NCI-H2081 treated with DMSO at 0.1 percent for 48 hours (cell line): ENCODE measurements at regions not wholly inside any gene's neighbourhood (a gene's known extent, or its start where the extent isn't known, plus 50 kb on each side); places are given as distances from the start of the nearest gene placed in this dataset.
"Not testable (repeated sequence)": the region's sequence is repeated elsewhere in the genome, so short reads cannot be mapped to it uniquely, and the experiment has no call there.

Experiments used
- DNase-seq: peaks from one replicate; lab custom pipeline; 2025; lab: John Stamatoyannopoulos, UW

GRCh38 chr4:134505511-134505910 is 303.9 kb upstream of the PABPC4L start:
- no peak for DNase-seq

DNA sequence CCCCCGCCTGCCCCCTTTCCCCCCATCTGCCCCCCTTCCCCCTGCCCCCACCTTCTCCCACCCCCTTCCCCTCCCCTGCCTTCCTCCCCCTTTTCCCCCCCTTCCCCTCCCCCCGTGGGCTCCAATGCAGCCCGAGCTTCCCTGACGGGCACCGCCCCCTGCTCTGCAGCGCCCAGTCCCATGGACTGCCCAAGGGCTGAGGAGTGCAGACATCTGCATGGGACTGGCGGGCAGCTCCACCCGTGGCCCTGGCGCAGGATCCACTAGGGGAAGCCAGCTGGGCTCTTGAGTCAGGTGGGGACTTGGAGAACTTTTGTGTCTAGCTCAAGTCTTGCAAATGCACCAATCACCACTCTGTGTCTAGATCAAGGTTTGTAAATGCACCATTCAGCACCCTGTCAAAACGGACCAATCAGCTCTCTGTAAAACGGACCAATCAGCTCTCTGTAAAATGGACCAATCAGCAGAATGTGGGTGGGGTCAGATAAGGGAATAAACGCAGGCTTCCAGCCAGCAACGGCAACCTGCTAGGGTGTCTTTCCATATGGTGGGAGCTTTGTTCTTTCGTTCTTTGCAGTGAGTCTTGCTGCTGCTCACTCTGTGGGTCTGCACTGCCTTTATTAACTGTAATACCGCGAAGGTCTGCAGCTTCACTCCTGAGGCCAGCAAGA is 300.5 kb upstream of the PABPC4L start:
- no peak for DNase-seq

DNA sequence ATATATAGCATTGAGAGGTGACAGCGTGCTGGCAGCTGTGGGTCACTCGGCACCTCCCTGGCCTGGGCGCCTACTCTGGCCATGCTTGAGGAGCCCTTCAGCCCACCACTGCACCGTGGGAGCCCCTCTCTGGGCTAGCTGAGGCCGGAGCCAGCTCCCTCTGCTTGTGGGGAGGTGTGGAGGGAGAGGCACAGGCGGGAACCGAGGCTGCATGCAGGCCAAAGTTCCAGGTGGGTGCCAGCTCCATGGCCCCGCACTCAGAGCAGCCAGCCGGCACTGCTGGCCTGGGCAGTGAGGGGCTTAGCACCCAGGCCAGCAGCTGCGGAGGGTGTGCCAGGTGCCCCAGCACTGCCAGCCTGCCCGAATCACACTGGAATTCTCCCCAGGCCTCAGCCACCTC is 299.9 kb upstream of the PABPC4L start:
- DNase-seq = not testable (repeated sequence)

- DNase-seq = no peak
These were observed 297.5 kb upstream of the PABPC4L start for GRCh38 chr4:134499074-134499473.

GRCh38 chr4:134490863-134491262 is 289.3 kb upstream of the PABPC4L start:
- DNase-seq = no peak

DNA sequence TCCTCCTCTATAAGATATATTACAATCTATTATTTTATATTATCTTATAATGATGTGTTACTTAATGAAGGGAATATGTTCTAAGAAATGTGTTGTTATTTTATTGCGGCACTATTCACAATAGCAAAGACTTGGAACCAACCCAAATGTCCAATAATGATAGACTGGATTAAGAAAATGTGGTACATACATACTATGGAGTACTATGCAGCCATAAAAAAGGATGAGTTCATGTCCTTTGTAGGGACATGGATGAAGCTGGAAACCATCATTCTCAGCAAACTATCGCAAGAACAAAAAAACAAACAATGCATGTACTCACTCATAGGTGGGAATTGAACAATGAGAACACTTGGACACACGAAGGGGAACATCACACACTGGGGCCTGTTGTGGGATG is 281.9 kb upstream of the PABPC4L start:
- not testable (repeated sequence) for DNase-seq

DNA sequence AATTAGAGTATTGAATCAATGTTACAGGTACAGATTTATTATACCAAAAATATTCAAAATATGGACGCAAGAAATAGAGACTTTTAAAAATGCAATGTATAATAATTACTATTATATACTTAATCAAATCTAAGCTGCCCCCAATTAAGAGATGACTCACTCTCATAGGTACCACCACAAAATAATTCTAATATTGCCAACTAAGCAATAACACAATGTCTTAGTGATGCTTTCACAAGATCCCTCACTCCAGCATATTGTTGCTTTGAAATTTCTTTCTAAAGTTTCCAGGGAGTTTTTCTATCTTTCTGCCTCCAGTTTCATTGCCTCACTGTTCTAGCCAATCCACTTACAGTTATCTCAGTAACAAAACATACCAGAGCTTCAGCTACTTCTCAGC is 270.0 kb upstream of the PABPC4L start:
- no peak for DNase-seq

DNA sequence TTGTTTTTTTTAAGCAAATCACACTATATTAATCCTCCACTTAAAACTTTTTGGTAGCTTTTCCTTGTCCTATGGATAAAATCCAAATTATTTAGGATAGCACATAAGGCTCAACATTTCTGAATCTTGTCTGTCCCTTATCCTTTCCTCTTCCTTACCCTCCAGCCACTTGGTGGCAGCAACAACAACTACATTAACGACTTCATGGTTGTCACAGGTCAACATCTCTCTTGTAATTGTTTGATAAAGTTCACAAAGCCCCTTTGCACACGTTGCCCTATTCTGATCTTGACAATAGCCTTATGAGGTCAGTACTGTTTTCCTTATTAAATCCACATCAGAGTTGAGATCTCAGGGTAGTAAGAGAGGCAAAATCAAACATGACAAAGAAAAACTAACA is 269.0 kb upstream of the PABPC4L start:
- no peak for DNase-seq

GRCh38 chr4:134465417-134465816 is 263.8 kb upstream of the PABPC4L start:
- no peak for DNase-seq

- no peak for DNase-seq
These were observed 262.2 kb upstream of the PABPC4L start for GRCh38 chr4:134463771-134464170.

- no peak for DNase-seq
These were observed 225.2 kb upstream of the PABPC4L start for GRCh38 chr4:134426821-134427220.

DNA sequence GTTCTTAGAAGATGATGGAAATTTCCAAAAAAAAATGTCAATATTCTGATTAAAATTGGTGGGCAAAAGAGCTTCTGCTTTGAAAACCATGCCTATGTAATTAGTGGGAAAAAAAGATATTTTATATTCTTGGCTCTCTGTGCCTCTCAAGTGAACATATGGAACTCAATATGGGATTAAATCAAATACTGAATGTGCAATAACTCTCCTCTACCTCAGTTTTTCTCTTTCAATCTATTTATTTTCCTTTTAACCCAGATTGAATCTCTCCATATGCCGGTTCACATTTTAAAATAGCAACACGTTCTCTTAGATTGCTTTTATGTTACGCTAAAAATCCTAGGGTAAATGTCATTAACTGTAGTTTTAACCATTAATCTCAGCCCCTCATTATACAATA is 224.2 kb upstream of the PABPC4L start:
- DNase-seq = no peak

- no peak for DNase-seq
These were observed 221.2 kb upstream of the PABPC4L start for GRCh38 chr4:134422776-134423175.

GRCh38 chr4:134421734-134422133 is 220.1 kb upstream of the PABPC4L start:
- no peak for DNase-seq

DNA sequence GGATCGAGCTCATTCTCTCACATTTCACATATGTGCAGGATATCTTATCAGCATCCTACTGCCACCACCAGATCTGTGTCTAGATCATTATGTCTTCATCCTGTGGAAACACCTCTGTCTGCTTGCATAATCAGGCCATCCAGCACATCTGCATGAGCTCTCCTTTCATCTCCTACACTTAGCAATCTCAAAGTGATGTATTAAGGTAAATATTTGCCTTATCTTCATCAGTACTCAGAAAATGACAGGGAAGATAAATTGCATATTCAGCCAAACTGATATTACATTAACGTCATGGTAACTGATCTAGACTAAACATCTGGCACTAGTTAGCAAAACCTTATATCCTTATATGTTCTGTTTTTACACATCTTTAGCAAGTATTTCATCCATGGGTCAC is 207.3 kb upstream of the PABPC4L start:
- DNase-seq = no peak

GRCh38 chr4:134401798-134402197 is 200.2 kb upstream of the PABPC4L start:
- no peak for DNase-seq

DNA sequence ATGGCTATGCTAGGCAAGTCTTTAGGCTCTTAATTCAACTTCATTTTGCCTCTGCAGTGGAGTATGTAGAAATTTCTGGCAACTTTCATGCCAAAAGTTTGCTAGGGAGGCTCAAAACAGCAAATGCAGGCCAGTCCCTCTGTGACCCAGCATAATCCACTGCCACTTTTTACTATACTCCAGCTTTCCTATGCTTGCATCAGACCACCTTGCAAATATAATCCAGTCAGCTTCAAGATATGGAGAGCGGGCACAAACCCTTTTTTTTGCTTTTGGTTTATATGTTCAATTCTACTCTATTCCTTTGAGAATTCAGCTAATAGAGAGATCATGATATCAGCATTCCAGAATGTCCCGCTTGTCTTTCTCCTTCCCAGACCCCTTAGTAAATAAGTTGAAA is 192.0 kb upstream of the PABPC4L start:
- DNase-seq = no peak

GRCh38 chr4:134390319-134390718 is 188.7 kb upstream of the PABPC4L start:
- DNase-seq = no peak

DNA sequence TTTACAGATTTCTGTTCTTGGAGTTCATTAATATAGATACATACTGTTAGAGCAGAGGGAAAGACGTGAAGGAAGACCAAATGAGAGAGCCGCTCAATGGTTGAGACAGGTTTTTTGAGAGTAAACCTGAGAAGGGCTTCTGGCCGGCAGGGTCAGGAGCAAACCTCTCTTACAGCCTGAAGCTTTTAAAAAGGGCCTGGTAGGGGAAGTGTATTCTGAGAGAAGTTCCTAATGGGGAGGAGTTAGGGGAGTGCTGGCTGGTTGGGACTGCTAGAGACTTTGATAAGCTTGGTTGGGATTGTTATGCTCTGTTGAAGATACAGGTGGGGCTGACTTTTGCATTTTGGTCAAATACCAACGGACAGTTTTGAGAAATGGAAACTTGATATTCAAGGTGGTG is 186.8 kb upstream of the PABPC4L start:
- DNase-seq = no peak

DNA sequence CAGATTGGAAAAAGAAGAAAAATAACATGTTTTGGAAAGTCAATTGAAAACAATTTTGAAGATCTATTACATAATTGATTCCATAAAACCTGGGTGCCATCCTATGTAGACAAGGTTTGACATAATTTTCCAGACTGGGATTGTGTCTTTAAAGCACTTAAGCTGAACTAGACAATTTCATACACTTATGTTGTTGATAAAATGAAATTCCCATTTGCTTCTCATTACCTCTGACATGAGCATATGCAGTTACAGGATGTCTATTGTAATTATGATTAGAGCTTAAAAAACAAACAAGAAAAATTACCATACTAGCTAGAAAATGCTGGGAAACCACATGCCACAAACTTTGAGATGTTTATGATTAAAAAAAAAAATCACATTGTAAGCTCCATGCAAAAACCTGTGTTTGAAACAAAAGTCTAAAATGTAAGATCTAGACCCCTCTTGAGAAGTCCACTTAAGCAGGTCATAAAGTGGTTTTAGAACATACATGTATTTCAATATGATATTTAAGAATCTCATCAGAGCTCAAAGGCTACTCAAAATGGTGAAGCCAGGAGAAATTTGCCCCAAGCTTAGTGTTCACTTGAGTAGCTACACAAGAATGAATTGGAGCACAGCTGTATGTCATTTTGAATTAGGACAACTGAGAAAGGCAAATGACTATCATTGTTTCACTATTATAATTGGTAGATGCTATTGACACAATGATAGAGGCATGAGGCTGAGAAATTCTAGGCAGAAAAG is 181.1 kb upstream of the PABPC4L start:
- no peak for DNase-seq

GRCh38 chr4:134375775-134376174 is 174.2 kb upstream of the PABPC4L start:
- no peak for DNase-seq

DNA sequence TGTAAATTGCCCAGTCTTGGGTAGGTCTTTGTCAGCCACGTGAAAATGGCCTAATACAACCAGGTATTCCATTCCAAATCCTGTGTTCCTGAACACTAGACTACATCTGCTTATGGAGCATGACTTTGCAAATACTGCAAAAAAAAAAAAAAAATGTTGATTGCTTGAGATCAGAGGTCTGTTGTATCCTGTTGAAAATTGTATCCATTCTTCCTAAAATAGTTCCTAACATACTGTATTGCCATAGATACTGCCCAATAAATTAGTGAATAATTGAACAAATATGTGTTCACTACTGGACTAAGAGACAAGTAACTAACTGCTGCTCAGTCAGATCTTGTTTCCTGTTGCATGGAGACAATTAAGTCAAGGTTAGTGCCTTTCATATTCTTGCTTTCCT is 164.3 kb upstream of the PABPC4L start:
- no peak for DNase-seq

DNA sequence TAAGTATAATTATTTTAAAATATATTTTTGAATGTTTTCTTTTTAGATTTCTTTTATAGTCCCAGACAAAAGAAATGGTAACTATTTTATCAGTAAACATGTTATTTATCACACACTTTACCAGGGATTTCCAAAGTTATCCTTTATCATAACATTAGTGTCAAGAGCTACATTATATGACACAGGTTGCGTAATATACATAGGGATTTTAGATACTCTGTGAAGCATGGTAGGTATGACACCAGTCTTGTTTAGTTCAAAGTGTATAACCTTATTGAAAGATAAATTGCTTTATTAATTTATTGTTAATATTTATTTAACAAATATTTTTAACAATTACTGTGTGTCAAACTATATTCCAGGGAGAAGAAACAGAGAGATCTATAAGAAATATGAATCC is 163.3 kb upstream of the PABPC4L start:
- DNase-seq = no peak

- no peak for DNase-seq
These were observed 143.7 kb upstream of the PABPC4L start for GRCh38 chr4:134345244-134345643.
